Motor neuron (in vitro differentiated cells): ENCODE measurements at regions not wholly inside any gene's neighbourhood (a gene's known extent, or its start where the extent isn't known, plus 50 kb on each side); places are given as distances from the start of the nearest gene placed in this dataset.

Experiments used
- ATAC-seq, 8 experiments: fragments of 200-7000 bp; cut with Tn5 transposase; replicated peaks in 6 of 8; 2 replicates each; pipeline ENCODE4 v1.8.0; 2021; ENCODE audit warnings: mild to moderate bottlenecking in 8 of 8, moderate library complexity in 8 of 8
- H3K27ac ChIP-seq, 2 donors: fragments of 250-450 bp; sonication (Bioruptor Pico); 2 replicates each; pipeline ENCODE4 v1.9.0; 2021; ENCODE audit warnings: antibody characterized with exemption in 2 of 2, mild to moderate bottlenecking in 2 of 2, moderate library complexity in 1 of 2
- H3K4me1 ChIP-seq, 2 donors: fragments of 250-450 bp; sonication (Bioruptor Pico); replicated peaks in 1 of 2; 2 replicates each; pipeline ENCODE4 v1.6.1; 2021; ENCODE audit warnings: antibody characterized with exemption in 2 of 2, mild to moderate bottlenecking in 2 of 2, moderate library complexity in 1 of 2
- H3K4me3 ChIP-seq, 5 donors: fragments of 250-450 bp; sonication (Bioruptor Pico); 2 replicates each; pipeline ENCODE4 v1.9.0; 2021; ENCODE audit warnings: antibody characterized with exemption in 5 of 5, mild to moderate bottlenecking in 5 of 5, moderate library complexity in 4 of 5
- WGBS, 10 experiments: fragments of 450-650 bp; shearing (Covaris generic); methylation state at CpG; one replicate each; pipeline ENCODE4 v1.0.0; 2022; 5-methylcytosine and 5-hydroxymethylcytosine counted together
- in situ Hi-C, 9 experiments: fragments of 400-800 bp; cut with MboI; loops; one replicate each; pipeline ENCODE4 v1.15.0; 2021; ENCODE audit warnings: low sequenced_read_pairs in 9 of 9, low pct_unique_long_range_greater_than_20kb in 2 of 9; ENCODE audit not compliant: unreplicated experiment in 9 of 9

- H3K4me3 ChIP-seq = no peak overlapping the region
- ATAC-seq = peak in 3 of 8 experiments; percentile 67 to 83 (median 72)
- 29 to 93% (median 75%) methylated on average over 1 to 3 of the region's 3 CpGs; no CpG with 5 or more reads in 1 of the 10 experiments for WGBS, 10 experiments
- H3K4me1 ChIP-seq = peaks cover 14 to 26% of the 10 kb centered on the region in 2 donors
- in situ Hi-C loops = no loop called here
- no peak overlapping the region for H3K27ac ChIP-seq
These were observed 547.5 kb upstream of the TNP1 start for GRCh38 chr2:217407362-217407761.

- Histone ChIP-seq H3K4me3 (no peak overlapping the region), H3K27ac (no peak overlapping the region), H3K4me1 (peaks cover 12 to 22% of the 10 kb centered on the region in 2 donors)
- 50 to 100% (median 79%) methylated on average over 1 to 2 of the region's 2 CpGs for WGBS, 10 experiments
- no peak for ATAC-seq
- in situ Hi-C loops = no loop called here
These were observed 544.4 kb upstream of the TNP1 start for GRCh38 chr2:217404236-217404760.

GRCh38 chr2:217402761-217403383 is 543.0 kb upstream of the TNP1 start:
- peak in 7 of 8 experiments; percentile 16 to 91 (median 86) for ATAC-seq
- in situ Hi-C loops = no loop called here
- peaks cover 12 to 22% of the 10 kb centered on the region in 2 donors for H3K4me1 ChIP-seq
- H3K27ac ChIP-seq = no peak overlapping the region
- 15 to 88% (median 37%) methylated on average over 2 to 4 of the region's 6 CpGs; no CpG with 5 or more reads in 1 of the 10 experiments for WGBS, 10 experiments
- H3K4me3 ChIP-seq = no peak overlapping the region

- peaks cover 12 to 22% of the 10 kb centered on the region in 2 donors for H3K4me1 ChIP-seq
- in situ Hi-C loops = no loop called here
- H3K27ac ChIP-seq = no peak overlapping the region
- no peak overlapping the region for H3K4me3 ChIP-seq
- peak in 2 of 8 experiments; percentile 40 to 73 for ATAC-seq
- WGBS, 10 experiments = 57 to 83% (median 68%) methylated on average over 2 to 3 of the region's 3 CpGs; no CpG with 5 or more reads in 4 of the 10 experiments
These were observed 542.3 kb upstream of the TNP1 start for GRCh38 chr2:217402144-217402543.

- Histone ChIP-seq H3K27ac (no peak overlapping the region), H3K4me1 (peaks cover 12 to 22% of the 10 kb centered on the region in 2 donors), H3K4me3 (no peak overlapping the region)
- in situ Hi-C loops = no loop called here
- ATAC-seq = no peak
- WGBS, 10 experiments = 30 to 94% (median 82%) methylated on average over 1 to 5 of the region's 5 CpGs; no CpG with 5 or more reads in 2 of the 10 experiments
These were observed 539.4 kb upstream of the TNP1 start for GRCh38 chr2:217399291-217399690.

GRCh38 chr2:217398860-217399259 is 539.0 kb upstream of the TNP1 start:
- ATAC-seq = no peak
- 73 to 100% (median 83%) methylated on average over 2 to 8 of the region's 9 CpGs; no CpG with 5 or more reads in 3 of the 10 experiments for WGBS, 10 experiments
- no peak overlapping the region for H3K4me3 ChIP-seq
- H3K27ac ChIP-seq = no peak overlapping the region
- in situ Hi-C loops = no loop called here
- H3K4me1 ChIP-seq = peaks cover 12 to 20% of the 10 kb centered on the region in 2 donors

- in situ Hi-C loops = no loop called here
- no peak for ATAC-seq
- WGBS, 10 experiments = 60 to 98% (median 88%) methylated on average over 1 to 7 of the region's 7 CpGs; no CpG with 5 or more reads in 2 of the 10 experiments
- H3K27ac ChIP-seq = no peak overlapping the region
- peaks cover 8 to 13% of the 10 kb centered on the region in 2 donors for H3K4me1 ChIP-seq
- H3K4me3 ChIP-seq = no peak overlapping the region
These were observed 538.2 kb upstream of the TNP1 start for GRCh38 chr2:217398101-217398500.

GRCh38 chr2:217396586-217396985 is 536.7 kb upstream of the TNP1 start:
- Histone ChIP-seq H3K4me1 (no peaks in the 10 kb centered on the region), H3K4me3 (no peak overlapping the region), H3K27ac (no peak overlapping the region)
- no peak for ATAC-seq
- in situ Hi-C loops = no loop called here
- 50 to 80% (median 64%) methylated on average over 1 to 2 of the region's 2 CpGs; no CpG with 5 or more reads in 7 of the 10 experiments for WGBS, 10 experiments

GRCh38 chr2:217396165-217396564 is 536.3 kb upstream of the TNP1 start:
- ATAC-seq = no peak
- in situ Hi-C loops = no loop called here
- WGBS, 10 experiments = 54 to 94% (median 88%) methylated on average over 1 to 2 of the region's 2 CpGs; no CpG with 5 or more reads in 6 of the 10 experiments
- H3K27ac ChIP-seq = no peak overlapping the region
- H3K4me1 ChIP-seq = no peaks in the 10 kb centered on the region
- H3K4me3 ChIP-seq = no peak overlapping the region

GRCh38 chr2:217394510-217395351 is 534.9 kb upstream of the TNP1 start:
- no peak overlapping the region for H3K4me3 ChIP-seq
- no peak overlapping the region for H3K27ac ChIP-seq
- H3K4me1 ChIP-seq = no peaks in the 10 kb centered on the region
- 42 to 100% (median 83%) methylated on average over 2 to 8 of the region's 8 CpGs; no CpG with 5 or more reads in 1 of the 10 experiments for WGBS, 10 experiments
- in situ Hi-C loops = no loop called here
- no peak for ATAC-seq

GRCh38 chr2:217393585-217394032 is 533.7 kb upstream of the TNP1 start:
- no peak overlapping the region for H3K27ac ChIP-seq
- in situ Hi-C loops = no loop called here
- no peak overlapping the region for H3K4me3 ChIP-seq
- WGBS, 10 experiments = 0 to 100% (median 49%) methylated on average over 1 to 3 of the region's 4 CpGs; no CpG with 5 or more reads in 4 of the 10 experiments
- peak in 3 of 8 experiments; percentile 16 to 92 (median 82) for ATAC-seq
- H3K4me1 ChIP-seq = no peaks in the 10 kb centered on the region

GRCh38 chr2:217392930-217393584 is 533.2 kb upstream of the TNP1 start:
- in situ Hi-C loops = no loop called here
- ATAC-seq = peak in 1 of 8 experiments; percentile 18
- WGBS, 10 experiments = 0 to 100% (median 63%) methylated on average over 1 to 5 of the region's 5 CpGs; no CpG with 5 or more reads in 4 of the 10 experiments

More at GRCh38 chr2:217392930-217393584, 533.2 kb upstream of the TNP1 start:
- no peak overlapping the region for H3K4me3 ChIP-seq
- no peak overlapping the region for H3K27ac ChIP-seq
- no peaks in the 10 kb centered on the region for H3K4me1 ChIP-seq
